WTC11 (cell line): ENCODE measurements at regions not wholly inside any gene's neighbourhood (a gene's known extent, or its start where the extent isn't known, plus 50 kb on each side); places are given as distances from the start of the nearest gene placed in this dataset.

Experiments used
- ATAC-seq: fragments of 200-7000 bp; cut with Tn5 transposase; 2 replicates; pipeline ENCODE4 v1.10.0; 2021; ENCODE audit warnings: mild to moderate bottlenecking, moderate library complexity
- CTCF ChIA-PET: fragments of 300-600 bp; sonication (Branson Sonifier 250); formaldehyde crosslinking; loops from one replicate; lab custom pipeline; 2021; ENCODE audit warnings: antibody characterized with exemption; lab: Charles Lee
- POLR2A ChIA-PET: fragments of 350-600 bp; sonication (Branson Sonifier 250); formaldehyde crosslinking; loops from one replicate; lab custom pipeline; 2021; ENCODE audit warnings: antibody characterized with exemption; lab: Charles Lee
- DNase-seq: peaks from one replicate; pipeline ENCODE4 v3.0.0; 2021; ENCODE audit warnings: low spot score
- H3K27ac Mint-ChIP-seq: 2 replicates; pipeline ENCODE4 v1.8.0; 2021; ENCODE audit warnings: mixed read lengths
- H3K27me3 Mint-ChIP-seq: 2 replicates; pipeline ENCODE4 v1.8.0; 2021; ENCODE audit warnings: low read depth, mild to moderate bottlenecking, moderate library complexity, mixed read lengths
- H3K36me3 Mint-ChIP-seq: 2 replicates; pipeline ENCODE4 v1.8.0; 2021; ENCODE audit warnings: mixed read lengths
- H3K4me1 Mint-ChIP-seq: 2 replicates; pipeline ENCODE4 v1.8.0; 2022; ENCODE audit warnings: mixed read lengths
- H3K4me3 Mint-ChIP-seq: 2 replicates; pipeline ENCODE4 v1.8.0; 2021; ENCODE audit warnings: mild to moderate bottlenecking, moderate library complexity, mixed read lengths
- H3K9me3 Mint-ChIP-seq: 2 replicates; pipeline ENCODE4 v1.8.0; 2021; ENCODE audit warnings: mixed read lengths
- ATF1 ChIP-seq: sonication (generic); formaldehyde crosslinking; IDR thresholded peaks from 2 replicates; pipeline ENCODE4 v1.8.1; 2023; ENCODE audit warnings: mild to moderate bottlenecking, moderate library complexity, missing genetic modification reagents
- E2F5 ChIP-seq: sonication (generic); formaldehyde crosslinking; IDR thresholded peaks from 2 replicates; pipeline ENCODE4 v1.8.1; 2022; ENCODE audit warnings: mild to moderate bottlenecking, moderate library complexity, missing genetic modification reagents
- FOXJ3 ChIP-seq: sonication (generic); formaldehyde crosslinking; IDR thresholded peaks from 2 replicates; pipeline ENCODE4 v1.9.0; 2021; ENCODE audit warnings: missing genetic modification reagents, mild to moderate bottlenecking, borderline replicate concordance
- FOXK1 ChIP-seq: sonication (generic); formaldehyde crosslinking; IDR thresholded peaks from 2 replicates; pipeline ENCODE4 v1.8.0; 2022; ENCODE audit warnings: mild to moderate bottlenecking, moderate library complexity, missing genetic modification reagents
- GABPB1 ChIP-seq: sonication (generic); formaldehyde crosslinking; IDR thresholded peaks from 2 replicates; pipeline ENCODE4 v1.8.1; 2023; ENCODE audit warnings: mild to moderate bottlenecking, missing genetic modification reagents
- IRF2 ChIP-seq: sonication (generic); formaldehyde crosslinking; IDR thresholded peaks from 2 replicates; pipeline ENCODE4 v1.8.0; 2022; ENCODE audit warnings: low read depth, missing genetic modification reagents, borderline replicate concordance
- MLX ChIP-seq: sonication (generic); formaldehyde crosslinking; IDR thresholded peaks from 2 replicates; pipeline ENCODE4 v1.8.1; 2023; ENCODE audit warnings: mild to moderate bottlenecking, missing genetic modification reagents, moderate library complexity
- NFE2L1 ChIP-seq: sonication (generic); formaldehyde crosslinking; IDR thresholded peaks from 2 replicates; pipeline ENCODE4 v1.8.1; 2023; ENCODE audit warnings: missing genetic modification reagents
- NR3C1 ChIP-seq: sonication (generic); formaldehyde crosslinking; conservative IDR thresholded peaks from 2 replicates; pipeline ENCODE4 v1.8.1; 2023; ENCODE audit warnings: low read depth, mild to moderate bottlenecking, missing genetic modification reagents
- SMAD4 ChIP-seq: sonication (generic); formaldehyde crosslinking; IDR thresholded peaks from 2 replicates; pipeline ENCODE4 v1.8.0; 2022; ENCODE audit warnings: mild to moderate bottlenecking, missing genetic modification reagents
- SP1 ChIP-seq: sonication (generic); formaldehyde crosslinking; conservative IDR thresholded peaks from 2 replicates; pipeline ENCODE4 v1.8.1; 2022; ENCODE audit warnings: missing genetic modification reagents
- ZNF121 ChIP-seq: sonication (generic); formaldehyde crosslinking; IDR thresholded peaks from 2 replicates; pipeline ENCODE4 v1.8.0; 2023; ENCODE audit warnings: missing genetic modification reagents
- ZNF317 ChIP-seq: sonication (generic); formaldehyde crosslinking; IDR thresholded peaks from 2 replicates; pipeline ENCODE4 v1.8.1; 2023; ENCODE audit warnings: low read depth, mild to moderate bottlenecking, moderate library complexity, missing genetic modification reagents, borderline replicate concordance
- ZNF671 ChIP-seq: fragments of 250-450 bp; sonication (Bioruptor Pico); IDR thresholded peaks from 2 replicates; pipeline ENCODE4 v1.8.0; 2021; ENCODE audit warnings: mild to moderate bottlenecking
- TF ChIP-seq, protein P1 (sequence below): sonication (generic); formaldehyde crosslinking; IDR thresholded peaks from 2 replicates; pipeline ENCODE4 v1.8.1; 2023; ENCODE audit warnings: mild to moderate bottlenecking, moderate library complexity, missing genetic modification reagents
- TF ChIP-seq, protein P2 (sequence below): sonication (generic); formaldehyde crosslinking; IDR thresholded peaks from 2 replicates; pipeline ENCODE4 v1.8.0; 2022; ENCODE audit warnings: mild to moderate bottlenecking, missing genetic modification reagents
- TF ChIP-seq, protein P3 (sequence below): sonication (generic); formaldehyde crosslinking; IDR thresholded peaks from 2 replicates; pipeline ENCODE4 v1.8.1; 2022; ENCODE audit warnings: low read depth, missing genetic modification reagents, borderline replicate concordance
- TF ChIP-seq, protein P4 (sequence below): fragments of 250-450 bp; sonication (Bioruptor Pico); IDR thresholded peaks from 2 replicates; pipeline ENCODE4 v1.9.0; 2021; ENCODE audit warnings: mild to moderate bottlenecking

DNA sequence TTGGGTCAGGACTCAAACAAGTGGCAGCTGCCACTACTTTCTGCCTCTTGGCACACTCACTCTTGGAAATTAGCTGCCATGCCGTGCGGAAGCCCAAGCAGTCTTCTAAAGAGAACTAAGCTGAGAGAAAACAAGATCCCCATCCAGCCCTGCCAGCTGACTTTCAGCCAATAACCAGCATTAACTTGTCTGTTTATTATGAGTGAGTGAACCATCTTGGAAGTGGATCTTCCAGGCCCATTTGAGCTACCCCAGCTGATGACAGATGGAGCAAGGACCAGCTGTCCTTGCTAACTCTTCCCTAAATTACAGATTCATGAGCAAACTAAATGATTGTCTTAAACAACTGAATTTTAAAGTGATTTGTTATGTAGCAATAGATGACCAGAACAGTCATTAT is 73.9 kb upstream of the RBM24 start:
- ATAC-seq (no peak), DNase-seq (no peak)
- peaks cover 4% of the 10 kb centered on the region for H3K27me3 Mint-ChIP-seq
- CTCF ChIA-PET, result no interaction called here
- H3K27ac Mint-ChIP-seq, result no peak overlapping the region
- H3K4me1 Mint-ChIP-seq, result peaks cover 4% of the 10 kb centered on the region
- no peak for TF ChIP-seq ZNF671 (CRISPR knock-in tag)
- TF ChIP-seq, protein P1, sequence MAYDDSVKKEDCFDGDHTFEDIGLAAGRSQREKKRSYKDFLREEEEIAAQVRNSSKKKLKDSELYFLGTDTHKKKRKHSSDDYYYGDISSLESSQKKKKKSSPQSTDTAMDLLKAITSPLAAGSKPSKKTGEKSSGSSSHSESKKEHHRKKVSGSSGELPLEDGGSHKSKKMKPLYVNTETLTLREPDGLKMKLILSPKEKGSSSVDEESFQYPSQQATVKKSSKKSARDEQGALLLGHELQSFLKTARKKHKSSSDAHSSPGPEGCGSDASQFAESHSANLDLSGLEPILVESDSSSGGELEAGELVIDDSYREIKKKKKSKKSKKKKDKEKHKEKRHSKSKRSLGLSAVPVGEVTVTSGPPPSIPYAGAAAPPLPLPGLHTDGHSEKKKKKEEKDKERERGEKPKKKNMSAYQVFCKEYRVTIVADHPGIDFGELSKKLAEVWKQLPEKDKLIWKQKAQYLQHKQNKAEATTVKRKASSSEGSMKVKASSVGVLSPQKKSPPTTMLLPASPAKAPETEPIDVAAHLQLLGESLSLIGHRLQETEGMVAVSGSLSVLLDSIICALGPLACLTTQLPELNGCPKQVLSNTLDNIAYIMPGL (CRISPR knock-in tag), result no peak
- TF ChIP-seq GABPB1 (CRISPR knock-in tag), result no peak
- TF ChIP-seq ZNF121 (CRISPR knock-in tag), result no peak
- TF ChIP-seq E2F5 (CRISPR knock-in tag), result no peak
- no peak for TF ChIP-seq IRF2 (CRISPR knock-in tag)
- H3K4me3 Mint-ChIP-seq, result no peak overlapping the region
- peaks cover 34% of the 10 kb centered on the region for H3K36me3 Mint-ChIP-seq
- POLR2A ChIA-PET, result no interaction called here
- peaks cover 50% of the 10 kb centered on the region for H3K9me3 Mint-ChIP-seq

- Mint-ChIP-seq H3K36me3 (peaks cover 23% of the 10 kb centered on the region), H3K27me3 (peaks cover 2% of the 10 kb centered on the region; the same call in 1 of the 2 replicates), H3K27ac (no peak overlapping the region), H3K4me1 (0 out of 2 replicates have a peak, but pooled peaks cover 4% of the 10 kb centered on the region), H3K4me3 (no peak overlapping the region), H3K9me3 (peaks cover 45% of the 10 kb centered on the region)
- TF ChIP-seq SP1 (CRISPR knock-in tag) (no peak), FOXK1 (CRISPR knock-in tag) (no peak), ZNF317 (CRISPR knock-in tag) (no peak), NR3C1 (CRISPR knock-in tag) (no peak), ATF1 (CRISPR knock-in tag) (no peak), ZNF671 (CRISPR knock-in tag) (no peak), FOXJ3 (CRISPR knock-in tag) (no peak), SMAD4 (CRISPR knock-in tag) (no peak), NFE2L1 (CRISPR knock-in tag) (no peak), MLX (CRISPR knock-in tag) (no peak)
- TF ChIP-seq, protein P1 (CRISPR knock-in tag), result no peak
- TF ChIP-seq, protein P2, sequence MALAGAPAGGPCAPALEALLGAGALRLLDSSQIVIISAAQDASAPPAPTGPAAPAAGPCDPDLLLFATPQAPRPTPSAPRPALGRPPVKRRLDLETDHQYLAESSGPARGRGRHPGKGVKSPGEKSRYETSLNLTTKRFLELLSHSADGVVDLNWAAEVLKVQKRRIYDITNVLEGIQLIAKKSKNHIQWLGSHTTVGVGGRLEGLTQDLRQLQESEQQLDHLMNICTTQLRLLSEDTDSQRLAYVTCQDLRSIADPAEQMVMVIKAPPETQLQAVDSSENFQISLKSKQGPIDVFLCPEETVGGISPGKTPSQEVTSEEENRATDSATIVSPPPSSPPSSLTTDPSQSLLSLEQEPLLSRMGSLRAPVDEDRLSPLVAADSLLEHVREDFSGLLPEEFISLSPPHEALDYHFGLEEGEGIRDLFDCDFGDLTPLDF (CRISPR knock-in tag), result no peak
- TF ChIP-seq, protein P3, sequence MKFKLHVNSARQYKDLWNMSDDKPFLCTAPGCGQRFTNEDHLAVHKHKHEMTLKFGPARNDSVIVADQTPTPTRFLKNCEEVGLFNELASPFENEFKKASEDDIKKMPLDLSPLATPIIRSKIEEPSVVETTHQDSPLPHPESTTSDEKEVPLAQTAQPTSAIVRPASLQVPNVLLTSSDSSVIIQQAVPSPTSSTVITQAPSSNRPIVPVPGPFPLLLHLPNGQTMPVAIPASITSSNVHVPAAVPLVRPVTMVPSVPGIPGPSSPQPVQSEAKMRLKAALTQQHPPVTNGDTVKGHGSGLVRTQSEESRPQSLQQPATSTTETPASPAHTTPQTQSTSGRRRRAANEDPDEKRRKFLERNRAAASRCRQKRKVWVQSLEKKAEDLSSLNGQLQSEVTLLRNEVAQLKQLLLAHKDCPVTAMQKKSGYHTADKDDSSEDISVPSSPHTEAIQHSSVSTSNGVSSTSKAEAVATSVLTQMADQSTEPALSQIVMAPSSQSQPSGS (CRISPR knock-in tag), result no peak
- TF ChIP-seq, protein P4, sequence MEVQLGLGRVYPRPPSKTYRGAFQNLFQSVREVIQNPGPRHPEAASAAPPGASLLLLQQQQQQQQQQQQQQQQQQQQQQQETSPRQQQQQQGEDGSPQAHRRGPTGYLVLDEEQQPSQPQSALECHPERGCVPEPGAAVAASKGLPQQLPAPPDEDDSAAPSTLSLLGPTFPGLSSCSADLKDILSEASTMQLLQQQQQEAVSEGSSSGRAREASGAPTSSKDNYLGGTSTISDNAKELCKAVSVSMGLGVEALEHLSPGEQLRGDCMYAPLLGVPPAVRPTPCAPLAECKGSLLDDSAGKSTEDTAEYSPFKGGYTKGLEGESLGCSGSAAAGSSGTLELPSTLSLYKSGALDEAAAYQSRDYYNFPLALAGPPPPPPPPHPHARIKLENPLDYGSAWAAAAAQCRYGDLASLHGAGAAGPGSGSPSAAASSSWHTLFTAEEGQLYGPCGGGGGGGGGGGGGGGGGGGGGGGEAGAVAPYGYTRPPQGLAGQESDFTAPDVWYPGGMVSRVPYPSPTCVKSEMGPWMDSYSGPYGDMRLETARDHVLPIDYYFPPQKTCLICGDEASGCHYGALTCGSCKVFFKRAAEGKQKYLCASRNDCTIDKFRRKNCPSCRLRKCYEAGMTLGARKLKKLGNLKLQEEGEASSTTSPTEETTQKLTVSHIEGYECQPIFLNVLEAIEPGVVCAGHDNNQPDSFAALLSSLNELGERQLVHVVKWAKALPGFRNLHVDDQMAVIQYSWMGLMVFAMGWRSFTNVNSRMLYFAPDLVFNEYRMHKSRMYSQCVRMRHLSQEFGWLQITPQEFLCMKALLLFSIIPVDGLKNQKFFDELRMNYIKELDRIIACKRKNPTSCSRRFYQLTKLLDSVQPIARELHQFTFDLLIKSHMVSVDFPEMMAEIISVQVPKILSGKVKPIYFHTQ (CRISPR knock-in tag), result no peak
- POLR2A ChIA-PET, result no interaction called here
- DNase-seq (no peak), ATAC-seq (no peak)
- CTCF ChIA-PET, result interaction anchor here (1.2 kb wide), 1 partner anchor 471 kb away, joined by 3 read pairs; no protein-coding TSS in a partner anchor
Observed at GRCh38 chr6:17210683-17211082, 70.5 kb upstream of the RBM24 start.
